Adrenal gland (tissue), 9 donors: ENCODE measurements at regions not wholly inside any gene's neighbourhood (a gene's known extent, or its start where the extent isn't known, plus 50 kb on each side); places are given as distances from the start of the nearest gene placed in this dataset.

ENCODE experiments used
- DNase-seq, 7 donors: peaks; one replicate each; pipeline ENCODE4 v3.0.0-alpha.2; 2019 to 2020
- H3K27ac ChIP-seq, 5 donors: fragments of 200-600 bp; sonication (generic) in 4 of 5; 1 replicate in 3 of 5; 2 replicates in 2 of 5; pipeline versions ENCODE4 v1.5.1 to v1.8.0; 2016 to 2020; ENCODE audit warnings: mild to moderate bottlenecking in 1 of 5
- H3K27me3 ChIP-seq: fragments of 200-600 bp; 2 replicates; pipeline ENCODE4 v1.8.0; 2021
- H3K36me3 ChIP-seq, 2 donors: fragments of 200-600 bp; replicated peaks in 1 of 2; 1 replicate in 1 of 2; 2 replicates in 1 of 2; pipeline versions ENCODE4 v1.5.1 to v1.8.0; 2018 to 2022
- H3K4me1 ChIP-seq, 2 donors: fragments of 200-600 bp; replicated peaks in 1 of 2; 1 replicate in 1 of 2; 2 replicates in 1 of 2; pipeline versions ENCODE4 v1.5.1 to v1.8.0; 2018 to 2021
- H3K4me3 ChIP-seq, 4 donors: fragments of 200-600 bp; sonication (generic) in 3 of 4; one replicate each; pipeline ENCODE4 v1.5.1; 2016 to 2018
- H3K9me3 ChIP-seq, 3 donors: fragments of 200-600 bp; sonication (generic) in 1 of 3; replicated peaks in 1 of 3; 1 replicate in 2 of 3; 2 replicates in 1 of 3; pipeline versions ENCODE4 v1.5.1 to v1.8.0; 2016 to 2021
- CTCF ChIP-seq, 6 experiments: fragments of 450-650 bp in 4 of 6; fragments of 200-600 bp in 2 of 6; sonication (generic) in 1 of 6; IDR thresholded peaks; 1 replicate in 5 of 6; 2 replicates in 1 of 6; pipeline versions ENCODE4 v1.5.1 to v1.8.0; 2016 to 2021; ENCODE audit warnings: antibody characterized with exemption in 6 of 6, mild to moderate bottlenecking in 2 of 6, moderate library complexity in 1 of 6
- POLR2A ChIP-seq, 2 donors: fragments of 450-650 bp; IDR thresholded peaks; one replicate each; pipeline ENCODE4 v1.6.1; 2017; ENCODE audit warnings: antibody characterized with exemption in 2 of 2, mild to moderate bottlenecking in 2 of 2, moderate library complexity in 1 of 2
- WGBS, 4 donors: extraction: QIAGEN DNeasy Blood & Tissue Kit in 2 of 4; methylation state at CpG; one replicate each; pipeline versions ENCODE4 v1.1.5 to v1.1.7; 2013 to 2017; 5-methylcytosine and 5-hydroxymethylcytosine counted together
- intact Hi-C, 2 donors: fragments of 100-400 bp; cut with DNase I; formaldehyde crosslinking; loops; one replicate each; pipeline versions ENCODE4 v1.14.1 to v1.15.0; 2022 to 2023
- donor health status: healthy with polysubstance abuse.
- donor health status: Bipolar disorder and iron deficiency.
- donor health status: DM: yes; HTN: yes; CAD: no.
- donor health status: DM: no; HTN: no; CAD: no.
- donor health status: DM: no; HTN: no; CAD: no.

- Histone ChIP-seq H3K27me3 (no peaks in the 10 kb centered on the region), H3K4me3 (no peak overlapping the region), H3K9me3 (no peaks in the 10 kb centered on the region), H3K36me3 (no peaks in the 10 kb centered on the region), H3K27ac (no peak overlapping the region), H3K4me1 (no peaks in the 10 kb centered on the region)
- intact Hi-C loops = no loop called here
- TF ChIP-seq POLR2A (IDR thresholded peaks at IDR 0.05) (no peak), CTCF (IDR thresholded peaks at IDR 0.05) (no peak)
- WGBS, 4 donors = 84 to 91% (median 87%) methylated on average over 6 of the region's 6 CpGs
- no peak for DNase-seq
These were observed 222.8 kb downstream of the ADAMTS9 start for GRCh38 chr3:64464955-64465354.

- Histone ChIP-seq H3K27ac (no peak overlapping the region), H3K9me3 (no peaks in the 10 kb centered on the region), H3K4me1 (no peaks in the 10 kb centered on the region), H3K36me3 (no peaks in the 10 kb centered on the region), H3K4me3 (no peak overlapping the region), H3K27me3 (no peaks in the 10 kb centered on the region)
- no peak for DNase-seq
- TF ChIP-seq POLR2A (IDR thresholded peaks at IDR 0.05) (no peak), CTCF (IDR thresholded peaks at IDR 0.05) (no peak)
- 74 to 85% (median 82%) methylated on average over 4 of the region's 4 CpGs for WGBS, 4 donors
- intact Hi-C loops = no loop called here
These were observed 223.8 kb downstream of the ADAMTS9 start for GRCh38 chr3:64463981-64464380.

- H3K27ac ChIP-seq = no peak overlapping the region
- DNase-seq = no peak
- no peaks in the 10 kb centered on the region for H3K4me1 ChIP-seq
- H3K9me3 ChIP-seq = no peaks in the 10 kb centered on the region
- intact Hi-C loops = no loop called here
- H3K27me3 ChIP-seq = no peaks in the 10 kb centered on the region
- WGBS, 4 donors = 47 to 54% (median 51%) methylated on average over 5 of the region's 5 CpGs
- no peak for TF ChIP-seq POLR2A (IDR thresholded peaks at IDR 0.05)
- no peak for TF ChIP-seq CTCF (IDR thresholded peaks at IDR 0.05)
- H3K36me3 ChIP-seq = no peaks in the 10 kb centered on the region
- no peak overlapping the region for H3K4me3 ChIP-seq
These were observed 225.6 kb downstream of the ADAMTS9 start for GRCh38 chr3:64462203-64462602.

GRCh38 chr3:64460877-64461276 is 226.9 kb downstream of the ADAMTS9 start:
- 87 to 93% (median 89%) methylated on average over 5 of the region's 5 CpGs for WGBS, 4 donors

More at GRCh38 chr3:64460877-64461276, 226.9 kb downstream of the ADAMTS9 start:
- no peak for TF ChIP-seq POLR2A (IDR thresholded peaks at IDR 0.05)
- TF ChIP-seq CTCF (IDR thresholded peaks at IDR 0.05) = no peak
- H3K4me3 ChIP-seq = no peak overlapping the region
- no peak for DNase-seq
- intact Hi-C loops = no loop called here
- no peaks in the 10 kb centered on the region for H3K4me1 ChIP-seq
- no peak overlapping the region for H3K27ac ChIP-seq
- H3K36me3 ChIP-seq = no peaks in the 10 kb centered on the region
- no peaks in the 10 kb centered on the region for H3K27me3 ChIP-seq
- no peaks in the 10 kb centered on the region for H3K9me3 ChIP-seq
